ENCODE measurements at regions not wholly inside any gene's neighbourhood (a gene's known extent, or its start where the extent isn't known, plus 50 kb on each side); places are given as distances from the start of the nearest gene placed in this dataset.

- TF ChIP-seq PHF8 (IDR thresholded peaks at IDR 0.05; ENCODE audit: borderline replicate concordance, low read depth): no peak
- TF ChIP-seq, protein P1, sequence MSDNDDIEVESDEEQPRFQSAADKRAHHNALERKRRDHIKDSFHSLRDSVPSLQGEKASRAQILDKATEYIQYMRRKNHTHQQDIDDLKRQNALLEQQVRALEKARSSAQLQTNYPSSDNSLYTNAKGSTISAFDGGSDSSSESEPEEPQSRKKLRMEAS (IDR thresholded peaks at IDR 0.05): no peak
- TF ChIP-seq, protein P2, sequence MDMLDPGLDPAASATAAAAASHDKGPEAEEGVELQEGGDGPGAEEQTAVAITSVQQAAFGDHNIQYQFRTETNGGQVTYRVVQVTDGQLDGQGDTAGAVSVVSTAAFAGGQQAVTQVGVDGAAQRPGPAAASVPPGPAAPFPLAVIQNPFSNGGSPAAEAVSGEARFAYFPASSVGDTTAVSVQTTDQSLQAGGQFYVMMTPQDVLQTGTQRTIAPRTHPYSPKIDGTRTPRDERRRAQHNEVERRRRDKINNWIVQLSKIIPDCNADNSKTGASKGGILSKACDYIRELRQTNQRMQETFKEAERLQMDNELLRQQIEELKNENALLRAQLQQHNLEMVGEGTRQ (IDR thresholded peaks at IDR 0.05): no peak
- TF ChIP-seq, protein P3, sequence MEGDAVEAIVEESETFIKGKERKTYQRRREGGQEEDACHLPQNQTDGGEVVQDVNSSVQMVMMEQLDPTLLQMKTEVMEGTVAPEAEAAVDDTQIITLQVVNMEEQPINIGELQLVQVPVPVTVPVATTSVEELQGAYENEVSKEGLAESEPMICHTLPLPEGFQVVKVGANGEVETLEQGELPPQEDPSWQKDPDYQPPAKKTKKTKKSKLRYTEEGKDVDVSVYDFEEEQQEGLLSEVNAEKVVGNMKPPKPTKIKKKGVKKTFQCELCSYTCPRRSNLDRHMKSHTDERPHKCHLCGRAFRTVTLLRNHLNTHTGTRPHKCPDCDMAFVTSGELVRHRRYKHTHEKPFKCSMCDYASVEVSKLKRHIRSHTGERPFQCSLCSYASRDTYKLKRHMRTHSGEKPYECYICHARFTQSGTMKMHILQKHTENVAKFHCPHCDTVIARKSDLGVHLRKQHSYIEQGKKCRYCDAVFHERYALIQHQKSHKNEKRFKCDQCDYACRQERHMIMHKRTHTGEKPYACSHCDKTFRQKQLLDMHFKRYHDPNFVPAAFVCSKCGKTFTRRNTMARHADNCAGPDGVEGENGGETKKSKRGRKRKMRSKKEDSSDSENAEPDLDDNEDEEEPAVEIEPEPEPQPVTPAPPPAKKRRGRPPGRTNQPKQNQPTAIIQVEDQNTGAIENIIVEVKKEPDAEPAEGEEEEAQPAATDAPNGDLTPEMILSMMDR (IDR thresholded peaks at IDR 0.05): no peak
- TF ChIP-seq POLR2AphosphoS2 (conservative IDR thresholded peaks at IDR 0.05; ENCODE audit: low read length): no peak
- TF ChIP-seq JUN (IDR thresholded peaks at IDR 0.05): no peak
- TF ChIP-seq EP300 (IDR thresholded peaks at IDR 0.05): no peak
- no peak for TF ChIP-seq CEBPB (IDR thresholded peaks at IDR 0.05)
- TF ChIP-seq KDM1A (IDR thresholded peaks at IDR 0.05; ENCODE audit: low read depth): no peak
Measured at GRCh38 chrX:28491941-28492340, 95.3 kb upstream of the IL1RAPL1 start.

Data from A549 (cell line).